ENCODE measurements at regions not wholly inside any gene's neighbourhood (a gene's known extent, or its start where the extent isn't known, plus 50 kb on each side); places are given as distances from the start of the nearest gene placed in this dataset.

GRCh38 chr2:4404363-4404762 is 701.0 kb downstream of the DCDC2C start:
- H3K4me3 ChIP-seq (ENCODE audit: low read depth, low read length): no peak overlapping the region
- no peak for TF ChIP-seq CTCF (IDR thresholded peaks at IDR 0.05; ENCODE audit: low read depth, low read length)
- in situ Hi-C loops (cut with HindIII; ENCODE audit: low sequenced_read_pairs): no loop called here
- DNase-seq (ENCODE audit: low read depth, low spot score): no peak

- TF ChIP-seq CTCF (IDR thresholded peaks at IDR 0.05; ENCODE audit: low read depth, low read length): no peak
- H3K4me3 ChIP-seq (ENCODE audit: low read depth, low read length): no peak overlapping the region
- in situ Hi-C loops (cut with HindIII; ENCODE audit: low sequenced_read_pairs): no loop called here
- DNase-seq (ENCODE audit: low read depth, low spot score): no peak
Measured at GRCh38 chr2:4408321-4408720, 704.9 kb downstream of the DCDC2C start.

- no peak overlapping the region for H3K4me3 ChIP-seq (ENCODE audit: low read depth, low read length)
- TF ChIP-seq CTCF (IDR thresholded peaks at IDR 0.05; ENCODE audit: low read depth, low read length): no peak
- in situ Hi-C loops (cut with HindIII; ENCODE audit: low sequenced_read_pairs): no loop called here
- DNase-seq (ENCODE audit: low read depth, low spot score): no peak
Measured at GRCh38 chr2:4412637-4413187, 709.3 kb downstream of the DCDC2C start.

- TF ChIP-seq CTCF (IDR thresholded peaks at IDR 0.05; ENCODE audit: low read depth, low read length): no peak
- in situ Hi-C loops (cut with HindIII; ENCODE audit: low sequenced_read_pairs): no loop called here
- no peak overlapping the region for H3K4me3 ChIP-seq (ENCODE audit: low read depth, low read length)
- no peak for DNase-seq (ENCODE audit: low read depth, low spot score)
Measured at GRCh38 chr2:4415171-4415570, 711.8 kb downstream of the DCDC2C start.

GRCh38 chr2:4415810-4416413 is 712.5 kb downstream of the DCDC2C start:
- DNase-seq (ENCODE audit: low read depth, low spot score): no peak
- no peak overlapping the region for H3K4me3 ChIP-seq (ENCODE audit: low read depth, low read length)
- TF ChIP-seq CTCF (IDR thresholded peaks at IDR 0.05; ENCODE audit: low read depth, low read length): no peak
- in situ Hi-C loops (cut with HindIII; ENCODE audit: low sequenced_read_pairs): no loop called here

GRCh38 chr2:4416431-4416830 is 713.1 kb downstream of the DCDC2C start:
- TF ChIP-seq CTCF (IDR thresholded peaks at IDR 0.05; ENCODE audit: low read depth, low read length): no peak
- DNase-seq (ENCODE audit: low read depth, low spot score): no peak
- in situ Hi-C loops (cut with HindIII; ENCODE audit: low sequenced_read_pairs): no loop called here
- H3K4me3 ChIP-seq (ENCODE audit: low read depth, low read length): no peak overlapping the region
